Thoracic aorta (tissue), 2 donors: ENCODE measurements at regions not wholly inside any gene's neighbourhood (a gene's known extent, or its start where the extent isn't known, plus 50 kb on each side); places are given as distances from the start of the nearest gene placed in this dataset.
"Not testable (repeated sequence)": the region's sequence is repeated elsewhere in the genome, so short reads cannot be mapped to it uniquely, and the experiment has no call there.

Experiments
- ATAC-seq: fragments of 150-250 bp; one replicate; pipeline ENCODE4 v1.8.0; 2017; ENCODE audit warnings: low read depth; ENCODE audit not compliant: insufficient number of reproducible peaks, low FRiP score
- DNase-seq: peaks from one replicate; pipeline ENCODE4 v3.0.0-alpha.2; 2020; ENCODE audit warnings: low spot score
- H3K27ac ChIP-seq, 2 donors: fragments of 200-600 bp; sonication (generic); 1 replicate in 1 of 2; 2 replicates in 1 of 2; pipeline ENCODE4 v1.5.1; 2016; ENCODE audit warnings: mild to moderate bottlenecking in 2 of 2, moderate library complexity in 2 of 2
- H3K27me3 ChIP-seq: fragments of 200-600 bp; sonication (generic); replicated peaks from 2 replicates; pipeline ENCODE4 v1.6.0; 2016; ENCODE audit warnings: mild to moderate bottlenecking; ENCODE audit not compliant: insufficient read depth
- H3K36me3 ChIP-seq: fragments of 200-600 bp; sonication (generic); one replicate; pipeline ENCODE4 v1.5.1; 2016
- H3K4me1 ChIP-seq, 2 donors: fragments of 200-600 bp; sonication (generic); 1 replicate in 1 of 2; 2 replicates in 1 of 2; pipeline versions ENCODE4 v1.5.1 to v1.6.0; 2016; ENCODE audit warnings: low read depth in 2 of 2, mild to moderate bottlenecking in 1 of 2; ENCODE audit not compliant: control insufficient read depth in 1 of 2
- H3K4me3 ChIP-seq: fragments of 200-600 bp; sonication (generic); 2 replicates; pipeline ENCODE4 v1.5.1; 2016; ENCODE audit warnings: mild to moderate bottlenecking
- H3K9me3 ChIP-seq: fragments of 200-600 bp; sonication (generic); 2 replicates; pipeline ENCODE4 v1.5.1; 2016

DNA sequence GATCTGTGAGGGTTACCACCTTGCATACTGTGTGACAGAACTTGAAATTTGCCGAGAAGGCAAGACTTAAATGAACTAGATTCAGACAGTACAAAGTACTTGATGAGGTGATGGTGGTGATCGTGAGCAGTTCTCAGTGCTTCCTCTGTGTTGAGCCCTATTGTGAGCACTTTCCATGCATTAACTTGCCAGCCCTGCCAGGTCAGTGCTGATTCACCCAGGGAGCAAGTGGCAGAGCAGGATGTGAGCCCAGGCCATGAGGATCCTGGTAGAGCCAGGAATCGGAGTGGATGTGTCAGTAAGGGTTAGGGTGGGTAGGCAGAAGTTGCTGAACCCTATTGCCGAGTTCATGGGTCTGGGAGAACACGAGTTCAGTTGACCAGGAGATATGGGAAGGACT, 4545.7 kb upstream of the TPTE start:
- not testable (repeated sequence) for DNase-seq, H3K9me3 ChIP-seq, ATAC-seq, H3K36me3 ChIP-seq, H3K4me1 ChIP-seq, H3K27me3 ChIP-seq, H3K27ac ChIP-seq, H3K4me3 ChIP-seq

DNA sequence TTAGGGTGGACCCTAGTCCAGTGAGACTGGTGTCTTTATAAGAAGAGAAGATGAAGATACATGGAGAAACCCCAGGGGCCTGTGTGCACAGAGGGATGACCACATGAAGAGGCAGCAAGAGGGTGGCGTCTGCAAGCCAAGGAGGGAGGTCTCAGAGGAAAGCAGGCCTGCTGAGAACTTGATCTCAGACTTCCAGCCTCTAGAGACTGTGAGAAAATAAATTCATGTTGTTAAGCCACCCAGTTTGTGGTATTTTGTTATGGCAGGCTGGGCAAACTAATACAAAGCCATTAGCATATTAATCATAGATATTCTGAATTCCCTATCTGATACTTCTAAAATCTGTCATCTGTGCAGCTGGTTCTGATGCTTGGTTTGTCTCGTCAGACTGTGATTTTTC, 4523.8 kb upstream of the TPTE start:
- H3K27me3 ChIP-seq, H3K36me3 ChIP-seq, H3K27ac ChIP-seq: not testable (repeated sequence)

DNA sequence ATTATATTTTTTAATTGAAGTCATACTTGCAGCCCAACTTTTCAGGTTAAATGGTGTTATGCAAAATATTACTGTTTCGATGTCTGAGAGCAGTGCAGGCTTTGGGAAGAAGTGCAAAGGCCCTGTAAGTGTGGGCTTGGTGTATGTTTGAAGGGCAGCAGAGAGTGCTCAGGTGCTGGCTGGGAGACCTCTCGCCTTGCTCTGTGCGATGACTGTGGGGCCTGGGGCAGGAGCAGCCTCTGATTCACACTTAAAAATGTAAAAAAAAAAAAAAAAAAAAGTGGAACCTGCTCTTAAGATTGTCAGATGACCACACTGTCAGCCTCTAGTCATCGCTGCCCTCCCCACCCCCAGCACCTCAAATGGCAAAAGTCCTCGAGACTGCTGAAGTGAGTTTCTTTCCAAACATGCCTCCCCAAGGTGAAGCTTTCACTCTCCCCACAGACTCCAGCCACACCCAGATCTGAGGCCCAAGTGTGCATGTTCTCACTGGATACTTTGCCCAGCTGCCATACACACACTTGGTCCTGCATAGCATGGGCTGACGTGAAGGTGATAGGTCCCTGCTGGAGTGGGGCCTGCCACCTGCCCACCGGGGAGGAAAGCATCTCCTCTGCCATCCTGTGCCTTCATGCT, 4505.8 kb upstream of the TPTE start:
- not testable (repeated sequence) for H3K36me3 ChIP-seq, H3K9me3 ChIP-seq, ATAC-seq, H3K4me1 ChIP-seq, H3K27me3 ChIP-seq, H3K4me3 ChIP-seq, H3K27ac ChIP-seq, DNase-seq

More for the DNA sequence above, 4523.8 kb upstream of the TPTE start:
- DNase-seq, H3K9me3 ChIP-seq, ATAC-seq, H3K4me1 ChIP-seq, H3K4me3 ChIP-seq: not testable (repeated sequence)

DNA sequence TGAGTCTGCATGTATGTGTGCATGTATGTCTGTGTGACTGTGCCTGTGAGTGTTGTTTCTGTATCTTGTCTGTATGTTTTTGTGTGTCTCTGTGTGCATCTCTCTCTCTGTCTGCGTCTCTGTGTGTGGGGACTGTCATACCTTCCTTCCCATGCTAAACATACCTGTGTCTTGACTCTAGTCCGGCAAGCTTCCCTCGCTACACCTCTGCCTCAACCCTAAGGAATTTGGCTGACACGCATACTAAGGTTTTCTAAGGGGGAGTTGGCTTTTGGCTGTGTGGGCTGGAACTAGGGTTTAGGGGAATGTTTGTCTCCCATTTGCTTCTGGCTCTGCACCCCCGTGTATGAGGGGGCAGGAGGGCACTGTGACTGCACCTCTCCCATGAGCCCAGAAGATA, 4500.9 kb upstream of the TPTE start:
- H3K27me3 ChIP-seq, ATAC-seq, H3K27ac ChIP-seq, H3K9me3 ChIP-seq, H3K4me1 ChIP-seq, H3K4me3 ChIP-seq, DNase-seq, H3K36me3 ChIP-seq: not testable (repeated sequence)

DNA sequence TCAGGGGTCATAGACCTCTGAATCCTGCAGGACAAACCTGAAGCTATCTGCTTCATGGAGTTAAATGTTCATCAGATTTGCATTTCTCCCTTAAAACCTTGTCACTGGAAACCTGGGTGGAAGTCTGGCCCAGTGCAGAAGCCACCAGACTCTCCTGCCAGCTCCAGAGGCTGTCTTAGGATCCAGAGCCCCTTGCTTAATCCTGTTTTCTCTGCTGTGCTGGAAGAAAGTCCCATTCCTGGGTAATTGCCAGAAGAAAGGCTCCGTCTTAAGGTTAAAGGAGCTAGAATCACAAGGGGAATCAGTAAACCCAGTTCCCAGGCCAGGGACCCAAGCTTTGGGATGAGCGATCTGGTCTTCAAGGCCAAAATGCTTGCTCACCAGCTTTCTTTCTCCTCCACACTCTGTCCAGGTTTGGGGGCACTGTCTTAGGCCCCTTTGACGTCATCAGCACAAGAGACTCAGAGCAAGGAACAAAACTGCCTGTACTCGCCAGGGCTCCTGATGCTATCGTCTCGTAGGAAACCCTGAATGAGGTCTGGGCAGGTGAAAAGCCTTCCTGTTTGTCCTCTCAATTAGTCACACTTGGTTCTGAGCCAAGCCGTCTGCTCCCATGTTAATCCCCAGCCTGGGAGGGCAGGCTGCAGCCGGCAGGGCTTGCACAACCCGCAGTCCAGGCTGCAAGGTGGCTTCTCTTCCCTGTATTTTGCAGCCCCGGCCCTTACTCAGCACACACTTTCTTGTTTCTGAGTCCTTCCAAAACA, 4500.2 kb upstream of the TPTE start:
- ATAC-seq = peak; percentile 65
- H3K27me3 ChIP-seq, H3K27ac ChIP-seq, DNase-seq, H3K4me3 ChIP-seq, H3K4me1 ChIP-seq, H3K36me3 ChIP-seq, H3K9me3 ChIP-seq: not testable (repeated sequence)

DNA sequence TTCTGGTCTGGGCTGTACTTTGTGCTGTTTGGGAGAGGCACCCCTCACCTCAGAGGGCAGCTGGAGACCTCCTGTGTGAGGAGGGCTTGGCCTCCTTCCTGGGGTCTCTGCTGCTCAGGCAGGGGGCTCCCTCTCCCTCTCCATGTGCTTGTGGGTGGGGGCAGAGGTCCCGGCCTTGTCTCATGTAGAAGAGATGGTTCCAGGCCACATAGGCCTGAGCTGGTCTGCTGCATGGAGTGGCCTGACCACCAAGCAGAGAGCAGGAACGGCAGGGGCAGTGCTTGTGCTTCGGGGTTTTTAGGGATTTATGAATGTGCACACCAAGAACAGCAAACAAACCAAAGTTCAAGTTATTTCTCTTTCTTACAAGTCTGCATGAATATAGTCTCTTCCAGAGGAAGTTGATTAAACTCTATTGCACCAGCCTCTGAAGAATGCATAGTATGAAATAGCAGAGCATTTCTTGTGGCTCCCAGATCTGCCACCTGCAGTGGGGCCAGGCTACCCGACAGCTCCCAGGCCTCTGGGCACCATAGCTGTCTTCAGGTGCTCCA, 4499.6 kb upstream of the TPTE start:
- not testable (repeated sequence) for H3K9me3 ChIP-seq, H3K4me1 ChIP-seq, DNase-seq, H3K36me3 ChIP-seq, ATAC-seq, H3K27ac ChIP-seq, H3K4me3 ChIP-seq, H3K27me3 ChIP-seq

DNA sequence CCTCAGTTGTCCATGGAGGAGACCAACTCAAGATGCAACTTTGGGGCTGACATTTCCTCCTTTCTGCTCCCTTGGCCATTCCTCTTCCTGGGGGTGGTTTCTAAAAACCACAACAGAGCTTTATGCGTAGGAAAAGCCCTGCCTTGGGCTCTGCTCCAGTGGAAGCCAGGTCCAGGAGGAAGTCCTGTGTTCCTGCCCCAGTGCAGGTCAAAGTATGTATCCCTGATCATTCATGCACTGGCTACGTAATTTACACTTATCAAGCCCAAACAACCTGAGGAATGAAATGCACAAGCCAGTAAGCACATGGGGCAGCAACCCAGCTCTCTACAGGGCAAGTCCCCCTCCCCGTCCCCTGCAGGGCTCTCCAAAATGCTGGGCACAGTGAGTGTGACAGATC, 4498.1 kb upstream of the TPTE start:
- not testable (repeated sequence) for H3K9me3 ChIP-seq, H3K27ac ChIP-seq, H3K4me3 ChIP-seq, H3K36me3 ChIP-seq, DNase-seq, H3K27me3 ChIP-seq, ATAC-seq, H3K4me1 ChIP-seq

DNA sequence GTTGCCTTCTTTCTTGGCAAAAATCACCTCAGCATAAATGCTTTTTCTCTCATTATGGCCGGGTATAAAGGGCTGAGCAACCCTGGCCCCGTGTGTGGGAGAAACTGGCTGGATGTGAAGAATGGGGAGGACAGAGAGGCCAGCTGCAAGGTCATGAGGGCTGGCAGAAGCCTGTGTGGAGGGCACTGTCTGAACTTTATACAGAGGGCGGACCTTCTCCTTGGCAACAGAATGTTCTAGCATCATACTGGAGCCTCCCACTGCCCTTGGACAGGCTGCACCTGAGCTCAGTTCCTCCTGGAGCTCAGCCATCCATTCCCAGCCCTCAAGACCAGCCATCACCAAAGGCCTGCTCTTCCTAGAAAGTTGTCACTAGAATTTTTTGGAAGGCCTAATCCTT, 4496.2 kb upstream of the TPTE start:
- not testable (repeated sequence) for ATAC-seq, H3K4me1 ChIP-seq, H3K27me3 ChIP-seq, H3K27ac ChIP-seq, DNase-seq, H3K36me3 ChIP-seq, H3K9me3 ChIP-seq, H3K4me3 ChIP-seq

DNA sequence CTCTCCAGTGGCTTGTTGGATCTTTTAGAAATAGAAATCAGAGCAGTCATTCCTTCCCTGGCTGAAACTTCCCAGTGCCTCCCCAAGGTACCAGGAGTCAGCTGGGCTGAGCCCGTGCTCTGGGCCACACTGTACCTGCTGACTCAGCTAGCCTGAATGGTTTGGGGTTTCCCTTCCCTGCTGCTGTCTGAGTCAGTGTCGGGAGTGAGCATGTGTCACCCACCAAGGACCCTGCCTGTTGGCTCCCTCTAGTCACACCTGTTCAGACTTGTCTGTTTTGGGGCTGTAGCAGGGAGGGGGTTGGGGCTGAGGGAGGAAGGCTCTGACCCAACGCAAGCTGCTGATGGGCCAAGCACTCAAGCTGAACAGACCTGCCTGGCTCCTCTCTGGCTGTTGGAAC, 4493.9 kb upstream of the TPTE start:
- H3K36me3 ChIP-seq, H3K9me3 ChIP-seq, DNase-seq, H3K4me1 ChIP-seq, H3K4me3 ChIP-seq, ATAC-seq, H3K27ac ChIP-seq, H3K27me3 ChIP-seq: not testable (repeated sequence)

DNA sequence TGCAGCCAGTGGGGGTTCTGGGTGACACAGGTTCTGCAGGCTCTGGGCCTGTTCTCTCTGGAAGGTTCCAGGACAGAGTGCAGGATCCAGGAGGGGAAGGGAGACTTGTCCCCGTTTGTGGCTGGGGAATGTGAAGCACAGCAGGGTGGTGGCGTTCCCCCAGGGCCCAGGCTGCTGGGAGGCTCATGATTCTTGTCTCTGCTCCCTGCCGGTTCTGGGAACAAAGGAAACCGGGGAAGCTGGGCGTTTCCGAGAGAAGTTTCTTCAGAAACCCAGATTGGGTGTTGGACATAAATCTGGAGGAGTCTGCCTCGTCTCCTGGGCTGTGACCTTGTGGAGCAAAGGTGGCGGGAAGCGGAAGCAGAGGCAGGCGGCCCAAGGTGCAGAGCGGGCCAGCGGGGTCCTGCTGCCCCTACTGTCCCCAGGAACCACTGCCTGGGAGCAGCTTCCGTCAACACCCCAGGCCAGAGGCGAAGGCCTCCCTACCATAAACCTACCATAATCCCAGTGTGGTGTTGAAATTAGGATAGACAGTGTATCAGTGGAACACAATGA, 4487.2 kb upstream of the TPTE start:
- not testable (repeated sequence) for H3K9me3 ChIP-seq, H3K27ac ChIP-seq, H3K27me3 ChIP-seq, DNase-seq, H3K4me1 ChIP-seq, H3K36me3 ChIP-seq, ATAC-seq, H3K4me3 ChIP-seq

DNA sequence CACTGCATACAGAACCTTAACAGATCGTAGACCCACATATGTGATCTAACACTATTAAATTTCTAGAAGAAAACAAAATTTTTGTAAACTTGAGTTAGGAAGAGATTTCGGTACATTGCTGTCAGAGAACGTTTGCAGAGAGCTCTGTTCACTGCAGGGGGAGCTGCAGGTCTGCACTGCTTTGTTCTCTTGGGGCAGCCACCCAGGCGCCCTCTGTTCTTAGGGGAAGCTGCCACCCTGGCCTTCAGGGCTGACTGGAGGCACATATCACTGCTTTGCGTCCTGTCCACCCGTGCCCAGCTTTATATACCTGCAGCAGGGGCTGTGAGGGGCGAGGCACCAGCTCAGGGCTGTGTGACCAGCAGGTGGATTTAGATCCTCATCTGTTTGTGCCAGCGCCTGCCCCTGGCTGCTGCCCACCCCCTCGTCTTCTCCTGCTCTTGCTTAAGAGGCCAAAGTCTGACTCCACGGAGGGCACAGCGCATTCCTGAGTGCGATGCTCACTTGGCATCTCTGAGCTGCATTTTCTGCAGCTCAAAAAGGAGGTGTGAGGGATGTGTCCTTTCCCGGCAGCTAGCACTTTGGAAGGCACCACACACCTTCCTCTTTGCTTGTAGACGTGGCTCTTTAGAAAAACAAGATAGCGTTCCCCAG, 4486.4 kb upstream of the TPTE start:
- not testable (repeated sequence) for H3K9me3 ChIP-seq, DNase-seq, H3K4me1 ChIP-seq, H3K4me3 ChIP-seq, H3K27me3 ChIP-seq, ATAC-seq, H3K27ac ChIP-seq, H3K36me3 ChIP-seq

DNA sequence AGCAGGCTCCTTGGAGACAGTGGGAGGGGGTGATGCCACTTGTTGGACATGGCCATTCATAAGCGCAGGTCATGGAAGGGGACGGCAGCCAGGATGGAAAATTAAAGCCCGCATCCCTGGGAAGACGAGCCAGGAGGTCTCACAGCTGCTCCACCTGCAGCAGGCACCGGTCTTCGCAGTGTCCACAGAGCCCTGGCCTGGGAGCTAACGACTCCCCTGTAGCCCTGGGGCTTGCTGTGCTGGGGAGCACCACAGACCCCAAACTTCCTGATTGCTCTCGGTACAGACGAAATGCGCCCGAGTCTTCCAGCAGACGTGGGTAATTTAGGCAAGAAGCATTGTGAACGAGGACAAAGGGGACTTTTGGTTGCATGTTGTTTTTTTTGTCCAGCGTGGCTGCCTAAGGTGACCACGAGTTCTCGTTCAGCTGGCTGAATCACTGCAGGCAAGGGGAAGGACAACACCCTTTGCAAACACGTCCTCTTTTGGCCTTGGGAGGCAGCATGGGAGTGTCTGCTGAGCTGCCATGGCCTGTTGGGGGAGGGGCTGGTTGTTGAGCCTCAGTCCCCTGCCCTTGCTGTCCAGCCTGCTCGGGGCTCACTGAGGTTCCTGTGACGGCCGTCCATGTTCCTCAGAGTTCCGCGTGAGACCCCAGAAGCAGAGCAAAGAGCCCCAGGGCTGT, 4485.8 kb upstream of the TPTE start:
- ATAC-seq, H3K9me3 ChIP-seq, H3K27me3 ChIP-seq, H3K4me3 ChIP-seq, H3K4me1 ChIP-seq, H3K27ac ChIP-seq, DNase-seq, H3K36me3 ChIP-seq: not testable (repeated sequence)
